Endothelial cell of umbilical vein (primary cell): ENCODE measurements at regions not wholly inside any gene's neighbourhood (a gene's known extent, or its start where the extent isn't known, plus 50 kb on each side); places are given as distances from the start of the nearest gene placed in this dataset.

ENCODE experiments used
- BruUV-seq: library from RNA; stranded (reverse); fragments of 400-500 nt; replicated peaks from 2 replicates; lab custom pipeline; 2021; lab: Mats Ljungman, UMichigan
- CTCF ChIA-PET: fragments of 300-600, 350-600 bp; sonication (Branson Sonifier 250); formaldehyde crosslinking; loops from one replicate; lab custom pipeline; 2021; ENCODE audit warnings: antibody characterized with exemption, inconsistent platforms; lab: Charles Lee
- POLR2A ChIA-PET: fragments of 300-600, 350-600 bp; sonication (Branson Sonifier 250); formaldehyde crosslinking; loops from one replicate; lab custom pipeline; 2021; ENCODE audit warnings: antibody characterized with exemption, inconsistent platforms; lab: Charles Lee
- DNase-seq: peaks from one replicate; pipeline ENCODE4 v3.0.0-alpha.2; 2011; ENCODE audit warnings: low read depth, low spot score
- FAIRE-seq: peaks from 2 replicates; lab custom pipeline; 2011; peaks lifted over from hg19 to GRCh38; lab: Jason Lieb, UNC
- H2AFZ ChIP-seq: 2 replicates; pipeline ENCODE4 v1.6.0; 2012; ENCODE audit warnings: low read depth, low read length, control low read depth, inconsistent platforms
- H3K27ac ChIP-seq: 2 replicates; pipeline ENCODE4 v1.5.1; 2011; ENCODE audit warnings: low read depth, mild to moderate bottlenecking, control low read depth, low read length, moderate library complexity; ENCODE audit not compliant: insufficient read depth
- H3K27me3 ChIP-seq, 2 experiments: 2 replicates each; pipeline versions ENCODE4 v1.6.0 to v1.6.1; 2011; ENCODE audit warnings: low read length in 2 of 2, mixed read lengths in 1 of 2; ENCODE audit not compliant: control insufficient read depth in 2 of 2, insufficient read depth in 2 of 2
- H3K36me3 ChIP-seq, 2 experiments: 2 replicates in 1 of 2; 3 replicates in 1 of 2; pipeline ENCODE4 v1.5.1; 2011; ENCODE audit warnings: low read length in 2 of 2, mild to moderate bottlenecking in 1 of 2, moderate library complexity in 1 of 2; ENCODE audit not compliant: control insufficient read depth in 2 of 2, insufficient read depth in 2 of 2; ENCODE audit errors: extremely low read depth in 1 of 2
- H3K4me1 ChIP-seq: 3 replicates; pipeline ENCODE4 v1.5.1; 2011; ENCODE audit warnings: mild to moderate bottlenecking, low read length; ENCODE audit not compliant: control insufficient read depth, insufficient read depth; ENCODE audit errors: extremely low read depth
- H3K4me2 ChIP-seq: 2 replicates; pipeline ENCODE4 v1.6.1; 2011; ENCODE audit warnings: low read length, control low read depth, mixed read lengths; ENCODE audit not compliant: insufficient read depth
- H3K4me3 ChIP-seq, 3 experiments: fragments of 200-600 bp in 1 of 3; sonication (generic), shearing (Covaris generic) in 1 of 3; replicated peaks in 1 of 3; 2 replicates each; pipeline ENCODE4 v1.5.1; 2011 to 2016; ENCODE audit warnings: control low read depth in 3 of 3, low read length in 3 of 3, mild to moderate bottlenecking in 2 of 3, inconsistent platforms in 1 of 3, low read depth in 1 of 3, moderate library complexity in 1 of 3; ENCODE audit not compliant: insufficient read depth in 1 of 3
- H3K79me2 ChIP-seq: 2 replicates; pipeline ENCODE4 v1.6.0; 2012; ENCODE audit warnings: low read length, inconsistent platforms; ENCODE audit not compliant: control insufficient read depth, insufficient read depth
- H3K9ac ChIP-seq: replicated peaks from 2 replicates; pipeline ENCODE3; 2011; ENCODE audit warnings: low read length, control low read depth; ENCODE audit not compliant: insufficient read depth; ENCODE audit errors: extremely low read depth
- H3K9me1 ChIP-seq: replicated peaks from 3 replicates; pipeline ENCODE4 v1.6.0; 2011; ENCODE audit warnings: mild to moderate bottlenecking, low read length; ENCODE audit not compliant: control insufficient read depth, insufficient read depth; ENCODE audit errors: extremely low read depth
- H3K9me3 ChIP-seq: replicated peaks from 2 replicates; pipeline ENCODE4 v1.5.1; 2012; ENCODE audit warnings: low read length, inconsistent platforms; ENCODE audit not compliant: control insufficient read depth, insufficient read depth
- H4K20me1 ChIP-seq: replicated peaks from 2 replicates; pipeline ENCODE3; 2011; ENCODE audit warnings: mild to moderate bottlenecking, low read length; ENCODE audit not compliant: control insufficient read depth, insufficient read depth; ENCODE audit errors: extremely low read depth
- CTCF ChIP-seq, 2 donors: IDR thresholded peaks; 1 replicate in 1 of 2; 2 replicates in 1 of 2; pipeline ENCODE4 v1.5.1; 2011; ENCODE audit warnings: low read length in 2 of 2, mild to moderate bottlenecking in 2 of 2, moderate library complexity in 2 of 2, control low read depth in 1 of 2, inconsistent platforms in 1 of 2, low read depth in 1 of 2; ENCODE audit not compliant: insufficient read depth in 1 of 2; ENCODE audit errors: extremely low read depth in 1 of 2
- EZH2 ChIP-seq: IDR thresholded peaks from 2 replicates; pipeline ENCODE4 v1.6.1; 2012; ENCODE audit warnings: borderline replicate concordance, low read depth, mild to moderate bottlenecking, moderate library complexity, low read length, inconsistent platforms; ENCODE audit not compliant: severe bottlenecking
- FOS ChIP-seq: IDR thresholded peaks from 2 replicates; pipeline ENCODE4 v1.6.1; 2011; ENCODE audit warnings: mild to moderate bottlenecking, low read length, moderate library complexity, borderline replicate concordance; ENCODE audit not compliant: insufficient read depth
- GATA2 ChIP-seq: IDR thresholded peaks from 2 replicates; pipeline ENCODE4 v1.7.0; 2011; ENCODE audit warnings: low read depth, mild to moderate bottlenecking, moderate library complexity, mixed read lengths, low read length; ENCODE audit not compliant: insufficient read length, insufficient read depth
- JUN ChIP-seq: IDR thresholded peaks from 2 replicates; pipeline ENCODE4 v1.6.1; 2011; ENCODE audit warnings: borderline replicate concordance, low read depth; ENCODE audit not compliant: insufficient read length, insufficient read depth
- MAX ChIP-seq: IDR thresholded peaks from 2 replicates; pipeline ENCODE4 v1.6.1; 2011; ENCODE audit not compliant: insufficient read depth, insufficient read length
- MYC ChIP-seq: IDR thresholded peaks from one replicate; pipeline ENCODE4 v1.6.1; 2011; ENCODE audit warnings: mild to moderate bottlenecking, low read depth, low read length
- POLR2A ChIP-seq: IDR thresholded peaks from 2 replicates; pipeline ENCODE4 v1.6.1; 2012; ENCODE audit warnings: low read depth, mild to moderate bottlenecking, control low read depth, low read length
- POLR2AphosphoS5 ChIP-seq: IDR thresholded peaks from 2 replicates; pipeline ENCODE4 v1.6.1; 2012; ENCODE audit warnings: low read depth, mild to moderate bottlenecking, control low read depth, low read length, moderate library complexity; ENCODE audit not compliant: insufficient read depth
- dilution Hi-C: fragments of 300-500 bp; cut with MboI; formaldehyde crosslinking; loops from one replicate; pipeline ENCODE4 v1.15.0; 2019; ENCODE audit warnings: low sequenced_read_pairs; ENCODE audit not compliant: extremely low pct_ligation_motif_present
- intact Hi-C: fragments of 100-400 bp; cut with micrococcal nuclease; formaldehyde crosslinking; loops from one replicate; pipeline ENCODE4 v1.10.0; 2022

- FAIRE-seq = no peak
- H3K9me3 ChIP-seq = no peaks in the 10 kb centered on the region
- H3K9me1 ChIP-seq = no peaks in the 10 kb centered on the region
- TF ChIP-seq GATA2 (no peak), JUN (peak; percentile 4), FOS (peak; percentile 79)
- peak; percentile 19 for DNase-seq
- dilution Hi-C loops = no loop called here
- H2AFZ ChIP-seq = no peak overlapping the region
- BruUV-seq = no TSS peak
- no peak overlapping the region for H3K9ac ChIP-seq
- H3K27ac ChIP-seq = peak overlapping the region; percentile 29
- no peak overlapping the region for H3K4me2 ChIP-seq
- H4K20me1 ChIP-seq = no peaks in the 10 kb centered on the region
- H3K36me3 ChIP-seq = no peaks in the 10 kb centered on the region
- no peaks in the 10 kb centered on the region for H3K27me3 ChIP-seq
- H3K79me2 ChIP-seq = no peaks in the 10 kb centered on the region
- POLR2A ChIA-PET = no interaction called here
- no peak overlapping the region for H3K4me3 ChIP-seq
- CTCF ChIA-PET = no interaction called here
- H3K4me1 ChIP-seq = peaks cover 8% of the 10 kb centered on the region
- intact Hi-C loops = no loop called here
Measured at GRCh38 chr2:51290725-51291124, 258.8 kb upstream of the NRXN1 start.

DNA sequence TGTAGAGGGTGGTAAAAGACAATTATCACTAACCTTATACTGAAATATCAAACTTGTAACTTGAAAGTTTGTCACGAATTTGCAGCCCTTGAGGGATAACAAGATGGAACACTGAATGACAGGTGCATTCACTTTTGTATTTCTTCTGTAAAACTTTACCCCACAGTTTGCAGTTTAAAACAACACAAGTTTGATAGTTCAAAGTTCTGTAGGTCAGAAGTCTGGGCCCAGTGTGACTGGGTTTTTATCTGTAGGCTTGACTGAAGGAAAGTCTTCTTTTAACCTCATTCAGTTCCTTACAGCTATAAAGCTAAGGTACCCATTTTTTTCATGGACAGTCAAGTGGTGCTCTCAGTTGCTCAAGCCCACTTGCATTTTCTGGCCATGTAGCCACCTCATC lies 257.1 kb upstream of the NRXN1 start:
- ChIA-PET CTCF (no interaction called here), POLR2A (no interaction called here)
- peaks cover 8% of the 10 kb centered on the region for H3K4me1 ChIP-seq
- DNase-seq (no peak), FAIRE-seq (no peak)
- H4K20me1 ChIP-seq = no peaks in the 10 kb centered on the region
- H3K27ac ChIP-seq = no peak overlapping the region
- no peak for TF ChIP-seq MYC
- no peak for TF ChIP-seq POLR2AphosphoS5
- TF ChIP-seq GATA2 = no peak
- TF ChIP-seq CTCF (IDR thresholded peaks at IDR 0.05; ENCODE audit: extremely low read depth in 1 of 2, insufficient read depth in 1 of 2, low read depth in 1 of 2, low read length in 2 of 2) = no peak
- TF ChIP-seq JUN = no peak
- TF ChIP-seq POLR2A = no peak
- no peak for TF ChIP-seq MAX
- no peak for TF ChIP-seq FOS
- no peak for TF ChIP-seq EZH2
- no peaks in the 10 kb centered on the region for H3K27me3 ChIP-seq
- no peak overlapping the region for H3K9ac ChIP-seq
- no TSS peak for BruUV-seq
- H3K4me3 ChIP-seq = no peak overlapping the region
- no peak overlapping the region for H3K4me2 ChIP-seq
- dilution Hi-C loops = no loop called here
- H3K9me3 ChIP-seq = no peaks in the 10 kb centered on the region
- H3K9me1 ChIP-seq = no peaks in the 10 kb centered on the region
- no peaks in the 10 kb centered on the region for H3K79me2 ChIP-seq
- H2AFZ ChIP-seq = no peak overlapping the region
- no peaks in the 10 kb centered on the region for H3K36me3 ChIP-seq
- intact Hi-C loops = no loop called here
